K562 (cell line): ENCODE measurements at regions not wholly inside any gene's neighbourhood (a gene's known extent, or its start where the extent isn't known, plus 50 kb on each side); places are given as distances from the start of the nearest gene placed in this dataset.

ENCODE experiments used
- BRD4 ChIP-seq: fragments of 200-600 bp; sonication (generic); IDR thresholded peaks from 2 replicates; pipeline ENCODE4 v1.6.1; 2017; ENCODE audit warnings: inconsistent platforms
- CAMTA2 ChIP-seq: fragments of 250-450 bp; sonication (Bioruptor Pico); conservative IDR thresholded peaks from 2 replicates; pipeline ENCODE4 v1.5.1; 2022
- CTCFL ChIP-seq: IDR thresholded peaks from 2 replicates; pipeline ENCODE4 v1.6.1; 2011; ENCODE audit warnings: borderline replicate concordance, low read depth, mild to moderate bottlenecking, moderate library complexity, low read length; ENCODE audit not compliant: insufficient read depth, poor library complexity, severe bottlenecking
- HINFP ChIP-seq: fragments of 450-650 bp; conservative IDR thresholded peaks from 2 replicates; pipeline ENCODE4 v1.6.1; 2016; ENCODE audit warnings: missing genetic modification characterization, low read depth, mild to moderate bottlenecking, control low read depth, missing compliant biosample characterization
- IRF2 ChIP-seq: sonication (generic); formaldehyde crosslinking; IDR thresholded peaks from 2 replicates; pipeline ENCODE4 v1.8.1; 2022; ENCODE audit warnings: mild to moderate bottlenecking, missing genetic modification reagents
- TF ChIP-seq, protein P1 (sequence below): fragments of 250-450 bp; sonication (Bioruptor Pico); IDR thresholded peaks from 2 replicates; pipeline ENCODE4 v1.5.0; 2021; ENCODE audit warnings: mild to moderate bottlenecking, moderate library complexity
- TF ChIP-seq, protein P2 (sequence below): sonication (generic); formaldehyde crosslinking; IDR thresholded peaks from 2 replicates; pipeline ENCODE4 v1.8.0; 2022; ENCODE audit warnings: mild to moderate bottlenecking, missing genetic modification reagents, borderline replicate concordance
- TF ChIP-seq, protein P3 (sequence below): IDR thresholded peaks from 2 replicates; pipeline ENCODE4 v1.6.1; 2014; ENCODE audit warnings: antibody characterized with exemption
- TF ChIP-seq, protein P4 (sequence below): fragments of 250-450 bp; sonication (Bioruptor Pico); IDR thresholded peaks from 2 replicates; pipeline ENCODE4 v1.4.0; 2020; ENCODE audit warnings: mild to moderate bottlenecking, moderate library complexity, borderline replicate concordance

DNA sequence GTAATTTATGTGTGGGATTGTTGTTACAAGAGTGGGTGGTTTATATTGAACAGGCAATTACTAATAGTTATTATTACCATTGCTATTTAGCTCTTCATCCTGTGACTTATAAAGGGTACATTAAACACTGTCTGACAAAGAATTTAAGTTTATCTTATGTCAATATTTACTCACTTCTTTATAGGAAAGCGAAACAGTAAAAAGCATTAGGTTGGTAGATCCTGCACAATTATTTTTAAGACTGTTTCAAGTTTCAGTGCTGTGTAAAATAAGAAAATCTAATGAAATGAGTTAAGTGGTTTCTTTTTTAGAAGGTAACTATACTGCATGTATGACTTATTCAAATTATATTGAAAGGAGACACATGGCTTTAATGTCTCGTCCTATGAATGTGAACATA, 135.8 kb upstream of the MAP3K7 start (continued):
- TF ChIP-seq, protein P1, sequence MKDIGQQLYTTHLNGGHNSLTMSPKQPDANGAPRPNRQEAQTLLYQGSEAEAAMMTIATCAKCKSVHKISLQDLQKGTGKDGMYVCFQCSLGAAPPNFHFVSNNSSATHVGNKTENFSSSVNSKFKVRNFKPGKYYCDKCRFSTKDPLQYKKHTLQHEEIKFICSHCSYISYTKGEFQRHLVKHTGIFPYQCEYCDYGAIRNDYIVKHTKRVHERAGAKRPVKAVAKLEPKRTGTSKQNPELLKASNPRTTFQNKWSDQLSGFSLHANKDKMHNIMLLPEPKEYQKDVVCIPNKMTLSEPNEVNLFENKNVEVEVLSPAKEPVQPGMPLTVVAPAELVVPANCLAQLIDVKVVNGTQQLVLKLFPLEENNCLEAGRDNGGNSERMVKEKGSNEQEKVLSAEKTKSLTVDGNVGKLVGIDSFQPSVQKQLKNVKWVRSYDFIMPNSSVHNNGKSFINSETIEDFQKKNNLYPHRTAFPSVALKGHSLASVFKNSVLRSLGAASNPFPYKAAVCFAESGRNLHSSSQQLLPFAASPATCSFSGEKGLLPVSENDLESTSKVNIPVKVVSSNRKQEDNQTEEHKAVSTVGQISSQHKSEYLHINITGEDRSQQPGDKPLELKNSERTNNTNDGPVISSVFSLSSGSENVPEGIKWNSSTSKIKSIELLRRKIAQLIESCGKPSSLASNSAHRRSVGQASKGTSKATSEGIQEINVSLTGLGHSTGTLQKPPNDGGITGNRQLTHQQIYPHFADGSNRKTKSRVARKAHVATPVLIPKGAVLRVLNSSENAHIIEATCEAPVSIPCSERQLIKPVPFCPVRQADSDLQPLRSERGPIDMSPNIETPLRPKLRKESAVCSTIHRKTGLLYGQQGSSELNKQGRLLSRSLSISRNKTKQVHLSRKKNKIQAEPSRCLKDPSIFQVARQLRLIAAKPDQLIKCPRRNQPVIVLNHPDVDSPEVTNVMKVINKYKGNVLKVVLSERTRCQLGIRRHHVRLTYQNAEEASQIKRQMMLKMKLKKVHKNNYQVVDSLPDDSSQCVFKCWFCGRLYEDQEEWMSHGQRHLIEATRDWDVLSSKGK (CRISPR knock-in tag), result no peak
- TF ChIP-seq, protein P2, sequence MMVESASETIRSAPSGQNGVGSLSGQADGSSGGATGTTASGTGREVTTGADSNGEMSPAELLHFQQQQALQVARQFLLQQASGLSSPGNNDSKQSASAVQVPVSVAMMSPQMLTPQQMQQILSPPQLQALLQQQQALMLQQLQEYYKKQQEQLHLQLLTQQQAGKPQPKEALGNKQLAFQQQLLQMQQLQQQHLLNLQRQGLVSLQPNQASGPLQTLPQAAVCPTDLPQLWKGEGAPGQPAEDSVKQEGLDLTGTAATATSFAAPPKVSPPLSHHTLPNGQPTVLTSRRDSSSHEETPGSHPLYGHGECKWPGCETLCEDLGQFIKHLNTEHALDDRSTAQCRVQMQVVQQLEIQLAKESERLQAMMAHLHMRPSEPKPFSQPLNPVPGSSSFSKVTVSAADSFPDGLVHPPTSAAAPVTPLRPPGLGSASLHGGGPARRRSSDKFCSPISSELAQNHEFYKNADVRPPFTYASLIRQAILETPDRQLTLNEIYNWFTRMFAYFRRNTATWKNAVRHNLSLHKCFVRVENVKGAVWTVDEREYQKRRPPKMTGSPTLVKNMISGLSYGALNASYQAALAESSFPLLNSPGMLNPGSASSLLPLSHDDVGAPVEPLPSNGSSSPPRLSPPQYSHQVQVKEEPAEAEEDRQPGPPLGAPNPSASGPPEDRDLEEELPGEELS (CRISPR knock-in tag), result no peak
- no peak for TF ChIP-seq HINFP
- no peak for TF ChIP-seq IRF2
- no peak for TF ChIP-seq CAMTA2 (CRISPR knock-in tag)
- no peak for TF ChIP-seq BRD4
- TF ChIP-seq CTCFL, result no peak
- TF ChIP-seq, protein P3, sequence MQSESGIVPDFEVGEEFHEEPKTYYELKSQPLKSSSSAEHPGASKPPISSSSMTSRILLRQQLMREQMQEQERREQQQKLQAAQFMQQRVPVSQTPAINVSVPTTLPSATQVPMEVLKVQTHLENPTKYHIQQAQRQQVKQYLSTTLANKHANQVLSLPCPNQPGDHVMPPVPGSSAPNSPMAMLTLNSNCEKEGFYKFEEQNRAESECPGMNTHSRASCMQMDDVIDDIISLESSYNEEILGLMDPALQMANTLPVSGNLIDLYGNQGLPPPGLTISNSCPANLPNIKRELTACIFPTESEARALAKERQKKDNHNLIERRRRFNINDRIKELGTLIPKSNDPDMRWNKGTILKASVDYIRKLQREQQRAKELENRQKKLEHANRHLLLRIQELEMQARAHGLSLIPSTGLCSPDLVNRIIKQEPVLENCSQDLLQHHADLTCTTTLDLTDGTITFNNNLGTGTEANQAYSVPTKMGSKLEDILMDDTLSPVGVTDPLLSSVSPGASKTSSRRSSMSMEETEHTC, result no peak
- TF ChIP-seq, protein P4, sequence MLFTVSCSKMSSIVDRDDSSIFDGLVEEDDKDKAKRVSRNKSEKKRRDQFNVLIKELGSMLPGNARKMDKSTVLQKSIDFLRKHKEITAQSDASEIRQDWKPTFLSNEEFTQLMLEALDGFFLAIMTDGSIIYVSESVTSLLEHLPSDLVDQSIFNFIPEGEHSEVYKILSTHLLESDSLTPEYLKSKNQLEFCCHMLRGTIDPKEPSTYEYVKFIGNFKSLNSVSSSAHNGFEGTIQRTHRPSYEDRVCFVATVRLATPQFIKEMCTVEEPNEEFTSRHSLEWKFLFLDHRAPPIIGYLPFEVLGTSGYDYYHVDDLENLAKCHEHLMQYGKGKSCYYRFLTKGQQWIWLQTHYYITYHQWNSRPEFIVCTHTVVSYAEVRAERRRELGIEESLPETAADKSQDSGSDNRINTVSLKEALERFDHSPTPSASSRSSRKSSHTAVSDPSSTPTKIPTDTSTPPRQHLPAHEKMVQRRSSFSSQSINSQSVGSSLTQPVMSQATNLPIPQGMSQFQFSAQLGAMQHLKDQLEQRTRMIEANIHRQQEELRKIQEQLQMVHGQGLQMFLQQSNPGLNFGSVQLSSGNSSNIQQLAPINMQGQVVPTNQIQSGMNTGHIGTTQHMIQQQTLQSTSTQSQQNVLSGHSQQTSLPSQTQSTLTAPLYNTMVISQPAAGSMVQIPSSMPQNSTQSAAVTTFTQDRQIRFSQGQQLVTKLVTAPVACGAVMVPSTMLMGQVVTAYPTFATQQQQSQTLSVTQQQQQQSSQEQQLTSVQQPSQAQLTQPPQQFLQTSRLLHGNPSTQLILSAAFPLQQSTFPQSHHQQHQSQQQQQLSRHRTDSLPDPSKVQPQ (CRISPR knock-in tag), result no peak
